HUES6 (cell line): ENCODE measurements at regions not wholly inside any gene's neighbourhood (a gene's known extent, or its start where the extent isn't known, plus 50 kb on each side); places are given as distances from the start of the nearest gene placed in this dataset.

Experiments used
- H3K27ac ChIP-seq: 2 replicates; pipeline ENCODE4 v1.7.0; 2013; ENCODE audit warnings: low read depth, mild to moderate bottlenecking, low read length, inconsistent platforms
- H3K27me3 ChIP-seq: 2 replicates; pipeline ENCODE4 v1.6.1; 2013; ENCODE audit warnings: low read length; ENCODE audit not compliant: control insufficient read depth, insufficient read depth
- H3K36me3 ChIP-seq: 2 replicates; pipeline ENCODE4 v1.6.1; 2013; ENCODE audit warnings: low read length; ENCODE audit not compliant: control insufficient read depth, insufficient read depth
- H3K4me1 ChIP-seq: 2 replicates; pipeline ENCODE4 v1.6.1; 2013; ENCODE audit warnings: low read length; ENCODE audit not compliant: control insufficient read depth, insufficient read depth
- H3K4me3 ChIP-seq: 2 replicates; pipeline ENCODE4 v1.5.1; 2013; ENCODE audit warnings: low read depth, low read length
- H3K9ac ChIP-seq: one replicate; pipeline ENCODE4 v1.6.1; 2013; ENCODE audit warnings: mild to moderate bottlenecking, low read length
- H3K9me3 ChIP-seq: 2 replicates; pipeline ENCODE4 v1.6.1; 2013; ENCODE audit warnings: low read depth, low read length; ENCODE audit not compliant: control insufficient read depth, insufficient read depth

- peaks cover 8% of the 10 kb centered on the region for H3K4me1 ChIP-seq
- H3K4me3 ChIP-seq, result no peak overlapping the region
- no peak overlapping the region for H3K9ac ChIP-seq
- peaks cover 9% of the 10 kb centered on the region; the same call in 1 of the 2 replicates for H3K9me3 ChIP-seq
- no peaks in the 10 kb centered on the region for H3K36me3 ChIP-seq
- H3K27ac ChIP-seq, result no peak overlapping the region
- no peaks in the 10 kb centered on the region for H3K27me3 ChIP-seq
These were observed 130.4 kb upstream of the NDUFV2 start for GRCh38 chr18:8972116-8972515.

DNA sequence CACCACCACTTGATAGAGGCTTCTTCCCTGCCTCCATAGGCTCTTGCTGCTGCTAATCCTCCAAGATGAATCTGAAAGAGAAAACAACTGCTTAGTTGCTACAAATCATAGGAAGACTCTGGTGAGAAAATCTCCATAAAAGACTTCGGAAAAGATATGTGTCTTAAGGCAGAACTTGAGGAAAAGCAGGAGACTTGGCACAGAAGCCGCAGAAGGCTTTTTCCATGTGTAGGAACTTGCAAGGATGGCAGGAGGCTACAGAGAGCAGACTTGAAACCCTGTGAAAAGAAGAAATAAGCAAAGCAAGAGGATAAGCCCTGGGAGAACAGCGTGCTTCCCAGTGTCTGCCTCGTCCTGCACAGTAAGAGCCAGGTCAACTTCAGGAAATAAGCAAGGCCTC is 128.2 kb upstream of the NDUFV2 start:
- Histone ChIP-seq H3K27ac (no peak overlapping the region), H3K4me1 (peaks cover 30% of the 10 kb centered on the region), H3K36me3 (no peaks in the 10 kb centered on the region), H3K27me3 (no peaks in the 10 kb centered on the region), H3K9ac (no peak overlapping the region), H3K4me3 (no peak overlapping the region), H3K9me3 (peaks cover 9% of the 10 kb centered on the region; the same call in 1 of the 2 replicates)

DNA sequence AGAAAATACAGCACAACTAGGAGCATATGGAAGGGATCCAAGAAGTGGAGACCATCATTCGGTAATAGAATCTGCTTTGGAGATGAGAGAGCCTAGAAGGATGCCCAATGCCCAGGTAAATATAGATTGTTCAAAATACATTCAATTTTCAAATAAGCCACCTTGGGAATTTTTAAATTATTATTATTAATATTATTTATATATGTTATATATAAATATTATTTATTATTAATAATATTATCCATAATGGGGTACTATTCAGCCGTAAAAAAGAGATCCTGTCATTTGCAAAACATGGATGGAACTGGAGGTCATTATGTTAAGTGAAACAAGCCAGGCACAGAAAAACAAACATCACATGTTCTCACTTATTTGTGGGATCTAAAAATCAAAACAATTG is 127.8 kb upstream of the NDUFV2 start:
- H3K27ac ChIP-seq, result no peak overlapping the region
- H3K9me3 ChIP-seq, result peaks cover 8% of the 10 kb centered on the region; the same call in 1 of the 2 replicates
- no peaks in the 10 kb centered on the region for H3K36me3 ChIP-seq
- H3K9ac ChIP-seq, result no peak overlapping the region
- H3K4me3 ChIP-seq, result no peak overlapping the region
- H3K27me3 ChIP-seq, result no peaks in the 10 kb centered on the region
- peaks cover 33% of the 10 kb centered on the region for H3K4me1 ChIP-seq

GRCh38 chr18:8975624-8976023 is 126.9 kb upstream of the NDUFV2 start:
- Histone ChIP-seq H3K4me3 (no peak overlapping the region), H3K9me3 (peaks cover 5% of the 10 kb centered on the region; the same call in 1 of the 2 replicates), H3K9ac (no peak overlapping the region), H3K27ac (no peak overlapping the region), H3K4me1 (peaks cover 39% of the 10 kb centered on the region), H3K27me3 (no peaks in the 10 kb centered on the region), H3K36me3 (no peaks in the 10 kb centered on the region)

GRCh38 chr18:8976606-8977005 is 125.9 kb upstream of the NDUFV2 start:
- H3K9me3 ChIP-seq, result peaks cover 5% of the 10 kb centered on the region; the same call in 1 of the 2 replicates
- H3K9ac ChIP-seq, result no peak overlapping the region
- no peak overlapping the region for H3K4me3 ChIP-seq
- peaks cover 46% of the 10 kb centered on the region for H3K4me1 ChIP-seq
- no peaks in the 10 kb centered on the region for H3K27me3 ChIP-seq
- H3K27ac ChIP-seq, result 0 out of 2 replicates have a peak overlapping the region, but pooled peaks have one; percentile 20
- no peaks in the 10 kb centered on the region for H3K36me3 ChIP-seq

- H3K9ac ChIP-seq, result no peak overlapping the region
- no peaks in the 10 kb centered on the region for H3K36me3 ChIP-seq
- H3K4me3 ChIP-seq, result no peak overlapping the region
- peaks cover 46% of the 10 kb centered on the region for H3K4me1 ChIP-seq
- H3K27ac ChIP-seq, result peak overlapping the region; percentile 20; the same call in 1 of the 2 replicates
- H3K9me3 ChIP-seq, result peaks cover 5% of the 10 kb centered on the region; the same call in 1 of the 2 replicates
- H3K27me3 ChIP-seq, result no peaks in the 10 kb centered on the region
These were observed 125.3 kb upstream of the NDUFV2 start for GRCh38 chr18:8977166-8977565.

- no peak overlapping the region; the same call in 1 of the 2 replicates for H3K27ac ChIP-seq
- peaks cover 5% of the 10 kb centered on the region; the same call in 1 of the 2 replicates for H3K9me3 ChIP-seq
- no peak overlapping the region for H3K9ac ChIP-seq
- no peak overlapping the region for H3K4me3 ChIP-seq
- no peaks in the 10 kb centered on the region for H3K36me3 ChIP-seq
- H3K27me3 ChIP-seq, result no peaks in the 10 kb centered on the region
- H3K4me1 ChIP-seq, result peaks cover 49% of the 10 kb centered on the region
These were observed 124.8 kb upstream of the NDUFV2 start for GRCh38 chr18:8977701-8978100.

DNA sequence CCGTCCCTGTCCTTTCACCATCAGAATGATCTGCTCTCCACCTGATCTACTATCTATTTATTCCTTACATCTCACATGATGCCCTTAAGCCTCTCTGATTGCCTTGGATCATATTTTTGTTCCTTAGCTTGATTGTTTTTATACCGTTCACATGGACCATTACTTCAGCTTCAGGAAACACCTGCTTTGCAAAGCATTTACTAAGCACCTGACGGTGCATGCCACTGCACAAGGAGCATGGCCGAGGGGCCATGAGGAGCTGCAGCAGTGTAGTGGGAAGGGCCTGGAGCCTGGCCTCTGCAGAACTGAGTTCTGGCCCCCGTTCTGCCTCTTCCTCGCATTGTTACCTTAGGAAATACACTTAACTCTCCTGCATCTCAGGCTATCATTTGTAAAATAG is 124.1 kb upstream of the NDUFV2 start:
- Histone ChIP-seq H3K4me3 (no peak overlapping the region), H3K9me3 (peaks cover 5% of the 10 kb centered on the region; the same call in 1 of the 2 replicates), H3K27ac (no peak overlapping the region), H3K36me3 (no peaks in the 10 kb centered on the region), H3K27me3 (no peaks in the 10 kb centered on the region), H3K4me1 (peaks cover 54% of the 10 kb centered on the region), H3K9ac (no peak overlapping the region)

- Histone ChIP-seq H3K4me1 (peaks cover 54% of the 10 kb centered on the region), H3K4me3 (no peak overlapping the region), H3K9me3 (peaks cover 2% of the 10 kb centered on the region; the same call in 1 of the 2 replicates), H3K27me3 (no peaks in the 10 kb centered on the region), H3K27ac (no peak overlapping the region; the same call in 1 of the 2 replicates), H3K9ac (no peak overlapping the region), H3K36me3 (no peaks in the 10 kb centered on the region)
These were observed 123.1 kb upstream of the NDUFV2 start for GRCh38 chr18:8979258-8979988.

GRCh38 chr18:8980496-8980895 is 122.0 kb upstream of the NDUFV2 start:
- H3K27me3 ChIP-seq, result no peaks in the 10 kb centered on the region
- peak overlapping the region; percentile 12 for H3K9ac ChIP-seq
- H3K27ac ChIP-seq, result peak overlapping the region; percentile 65; the same call in 1 of the 2 replicates
- no peak overlapping the region; the same call in 1 of the 2 replicates for H3K4me3 ChIP-seq
- H3K9me3 ChIP-seq, result no peaks in the 10 kb centered on the region
- no peaks in the 10 kb centered on the region for H3K36me3 ChIP-seq
- H3K4me1 ChIP-seq, result peaks cover 54% of the 10 kb centered on the region

DNA sequence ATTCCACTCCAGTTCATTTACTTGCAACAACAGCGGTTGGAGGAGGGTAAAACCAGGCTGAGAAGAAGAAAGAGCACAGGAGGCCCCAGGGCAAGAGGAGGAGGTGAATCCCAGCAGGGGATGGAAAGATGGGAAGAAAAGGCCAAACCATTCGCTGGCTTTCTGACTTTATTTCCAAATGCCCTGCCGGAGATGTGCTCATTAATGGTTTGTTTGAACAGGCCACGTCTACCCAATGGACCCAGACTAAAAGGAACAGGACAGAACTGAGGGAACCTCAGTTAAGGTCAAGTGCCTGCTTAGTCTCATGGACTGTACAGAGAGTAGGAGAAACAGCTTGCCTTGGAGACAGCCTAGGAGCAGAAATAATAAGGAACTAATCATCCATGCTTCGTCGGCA is 121.6 kb upstream of the NDUFV2 start:
- Histone ChIP-seq H3K4me1 (peaks cover 54% of the 10 kb centered on the region), H3K27me3 (no peaks in the 10 kb centered on the region), H3K9ac (peak overlapping the region; percentile 31), H3K36me3 (no peaks in the 10 kb centered on the region), H3K4me3 (no peak overlapping the region), H3K9me3 (no peaks in the 10 kb centered on the region), H3K27ac (peak overlapping the region; percentile 65; the same call in 1 of the 2 replicates)
